H1 (cell line): ENCODE measurements at regions not wholly inside any gene's neighbourhood (a gene's known extent, or its start where the extent isn't known, plus 50 kb on each side); places are given as distances from the start of the nearest gene placed in this dataset.

Experiments
- TF ChIP-seq, protein P1 (sequence below): IDR thresholded peaks from 2 replicates; pipeline ENCODE4 v1.6.1; 2011; ENCODE audit warnings: low read length, improper control_type of control experiment

DNA sequence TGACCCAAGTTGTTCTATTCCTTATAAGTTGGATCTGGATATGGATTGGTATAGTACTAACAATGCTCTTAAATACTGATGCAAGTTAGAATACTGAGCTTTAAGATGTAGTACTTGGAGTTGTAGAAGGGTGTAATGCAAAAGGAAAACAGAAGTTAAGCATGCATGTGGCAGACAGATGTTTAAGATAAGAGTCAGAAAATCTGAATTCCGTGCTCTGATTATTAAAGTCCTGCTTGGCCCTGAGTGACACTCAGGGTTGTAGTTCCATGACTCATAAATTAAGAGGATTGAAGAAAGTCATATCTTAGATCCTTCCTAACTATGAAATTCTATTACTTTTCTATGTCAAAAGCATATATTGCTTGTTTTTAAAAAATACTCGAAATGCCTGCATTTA lies 250.6 kb downstream of the RPRM start (continued):
- TF ChIP-seq, protein P1, sequence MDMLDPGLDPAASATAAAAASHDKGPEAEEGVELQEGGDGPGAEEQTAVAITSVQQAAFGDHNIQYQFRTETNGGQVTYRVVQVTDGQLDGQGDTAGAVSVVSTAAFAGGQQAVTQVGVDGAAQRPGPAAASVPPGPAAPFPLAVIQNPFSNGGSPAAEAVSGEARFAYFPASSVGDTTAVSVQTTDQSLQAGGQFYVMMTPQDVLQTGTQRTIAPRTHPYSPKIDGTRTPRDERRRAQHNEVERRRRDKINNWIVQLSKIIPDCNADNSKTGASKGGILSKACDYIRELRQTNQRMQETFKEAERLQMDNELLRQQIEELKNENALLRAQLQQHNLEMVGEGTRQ: no peak
